H1 (cell line): ENCODE measurements at regions not wholly inside any gene's neighbourhood (a gene's known extent, or its start where the extent isn't known, plus 50 kb on each side); places are given as distances from the start of the nearest gene placed in this dataset.

ENCODE experiments used
- BACH1 ChIP-seq: IDR thresholded peaks from 2 replicates; pipeline ENCODE4 v1.6.1; 2012; ENCODE audit warnings: low read length, improper control_type of control experiment
- CTBP2 ChIP-seq: IDR thresholded peaks from 2 replicates; pipeline ENCODE4 v1.7.0; 2011; ENCODE audit warnings: borderline replicate concordance, mild to moderate bottlenecking, moderate library complexity, mixed read lengths, low read length; ENCODE audit not compliant: insufficient read depth, insufficient read length
- EP300 ChIP-seq, 2 experiments: IDR thresholded peaks; 1 replicate in 1 of 2; 2 replicates in 1 of 2; pipeline ENCODE4 v1.6.1; 2011 to 2012; ENCODE audit warnings: low read depth in 2 of 2, low read length in 2 of 2, mild to moderate bottlenecking in 2 of 2, borderline replicate concordance in 1 of 2, inconsistent platforms in 1 of 2, moderate library complexity in 1 of 2
- PHF8 ChIP-seq: fragments of 200-600 bp; sonication (generic); conservative IDR thresholded peaks from 2 replicates; pipeline ENCODE4 v1.7.1; 2012; ENCODE audit warnings: low read depth, mild to moderate bottlenecking, inconsistent platforms, low read length, moderate library complexity
- TF ChIP-seq, protein P1 (sequence below): IDR thresholded peaks from 2 replicates; pipeline ENCODE4 v1.6.1; 2011; ENCODE audit warnings: low read depth, mild to moderate bottlenecking, low read length; ENCODE audit not compliant: insufficient read depth
- TF ChIP-seq, protein P2 (sequence below): IDR thresholded peaks from 2 replicates; pipeline ENCODE4 v1.6.1; 2012; ENCODE audit warnings: inconsistent platforms

GRCh38 chr14:66288511-66288910 is 197.7 kb upstream of the CCDC196 start (continued):
- no peak for TF ChIP-seq CTBP2
- TF ChIP-seq, protein P1, sequence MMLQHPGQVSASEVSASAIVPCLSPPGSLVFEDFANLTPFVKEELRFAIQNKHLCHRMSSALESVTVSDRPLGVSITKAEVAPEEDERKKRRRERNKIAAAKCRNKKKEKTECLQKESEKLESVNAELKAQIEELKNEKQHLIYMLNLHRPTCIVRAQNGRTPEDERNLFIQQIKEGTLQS = no peak
- TF ChIP-seq, protein P2, sequence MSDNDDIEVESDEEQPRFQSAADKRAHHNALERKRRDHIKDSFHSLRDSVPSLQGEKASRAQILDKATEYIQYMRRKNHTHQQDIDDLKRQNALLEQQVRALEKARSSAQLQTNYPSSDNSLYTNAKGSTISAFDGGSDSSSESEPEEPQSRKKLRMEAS = no peak
- TF ChIP-seq PHF8 = no peak
- TF ChIP-seq BACH1 = no peak
- no peak for TF ChIP-seq EP300 (IDR thresholded peaks at IDR 0.05; ENCODE audit: borderline replicate concordance in 1 of 2, low read depth in 2 of 2, low read length in 2 of 2)
